ENCODE measurements at regions not wholly inside any gene's neighbourhood (a gene's known extent, or its start where the extent isn't known, plus 50 kb on each side); places are given as distances from the start of the nearest gene placed in this dataset.

DNA sequence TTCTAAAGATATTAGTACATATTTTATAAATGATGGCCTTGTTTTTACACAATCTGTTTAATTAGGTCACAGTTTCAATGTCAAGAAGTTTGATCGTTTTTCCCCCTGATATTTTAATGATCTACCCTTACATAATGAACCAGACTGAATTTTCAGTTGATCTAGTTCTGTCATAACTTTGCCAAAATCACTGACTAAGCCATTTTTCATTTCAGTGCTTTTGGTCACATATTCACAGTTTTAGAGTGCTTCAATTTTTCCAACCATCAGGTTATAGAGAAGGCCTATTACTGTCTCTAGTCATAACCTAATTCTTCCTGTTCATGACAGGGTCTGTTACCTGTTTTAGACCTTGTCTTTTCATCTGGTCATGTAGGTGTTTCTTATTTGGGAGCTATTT, 577.9 kb upstream of the PTPRD start:
- TF ChIP-seq EZH2 (IDR thresholded peaks at IDR 0.05; ENCODE audit: borderline replicate concordance, insufficient read depth, low read depth, low read length, poor library complexity, severe bottlenecking): no peak
- TF ChIP-seq, protein P1, sequence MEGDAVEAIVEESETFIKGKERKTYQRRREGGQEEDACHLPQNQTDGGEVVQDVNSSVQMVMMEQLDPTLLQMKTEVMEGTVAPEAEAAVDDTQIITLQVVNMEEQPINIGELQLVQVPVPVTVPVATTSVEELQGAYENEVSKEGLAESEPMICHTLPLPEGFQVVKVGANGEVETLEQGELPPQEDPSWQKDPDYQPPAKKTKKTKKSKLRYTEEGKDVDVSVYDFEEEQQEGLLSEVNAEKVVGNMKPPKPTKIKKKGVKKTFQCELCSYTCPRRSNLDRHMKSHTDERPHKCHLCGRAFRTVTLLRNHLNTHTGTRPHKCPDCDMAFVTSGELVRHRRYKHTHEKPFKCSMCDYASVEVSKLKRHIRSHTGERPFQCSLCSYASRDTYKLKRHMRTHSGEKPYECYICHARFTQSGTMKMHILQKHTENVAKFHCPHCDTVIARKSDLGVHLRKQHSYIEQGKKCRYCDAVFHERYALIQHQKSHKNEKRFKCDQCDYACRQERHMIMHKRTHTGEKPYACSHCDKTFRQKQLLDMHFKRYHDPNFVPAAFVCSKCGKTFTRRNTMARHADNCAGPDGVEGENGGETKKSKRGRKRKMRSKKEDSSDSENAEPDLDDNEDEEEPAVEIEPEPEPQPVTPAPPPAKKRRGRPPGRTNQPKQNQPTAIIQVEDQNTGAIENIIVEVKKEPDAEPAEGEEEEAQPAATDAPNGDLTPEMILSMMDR (IDR thresholded peaks at IDR 0.05): no peak

Data from B cell (primary cell).